WTC11 (cell line): ENCODE measurements at regions not wholly inside any gene's neighbourhood (a gene's known extent, or its start where the extent isn't known, plus 50 kb on each side); places are given as distances from the start of the nearest gene placed in this dataset.

Experiments
- ATF2 ChIP-seq: sonication (generic); formaldehyde crosslinking; IDR thresholded peaks from 2 replicates; pipeline ENCODE4 v1.8.1; 2022; ENCODE audit warnings: low read depth, missing genetic modification reagents, borderline replicate concordance
- CREB1 ChIP-seq: sonication (generic); formaldehyde crosslinking; IDR thresholded peaks from 2 replicates; pipeline ENCODE4 v1.8.0; 2023; ENCODE audit warnings: mild to moderate bottlenecking, missing genetic modification reagents
- CTCF ChIP-seq: fragments of 200-600 bp; IDR thresholded peaks from 2 replicates; pipeline ENCODE4 v1.8.0; 2022; ENCODE audit warnings: antibody characterized with exemption
- ELF4 ChIP-seq: sonication (generic); formaldehyde crosslinking; IDR thresholded peaks from 2 replicates; pipeline ENCODE4 v1.8.1; 2022; ENCODE audit warnings: low read depth, mild to moderate bottlenecking, moderate library complexity, missing genetic modification reagents
- FOXJ3 ChIP-seq: sonication (generic); formaldehyde crosslinking; IDR thresholded peaks from 2 replicates; pipeline ENCODE4 v1.9.0; 2021; ENCODE audit warnings: missing genetic modification reagents, mild to moderate bottlenecking, borderline replicate concordance
- IRF1 ChIP-seq: sonication (generic); formaldehyde crosslinking; IDR thresholded peaks from 2 replicates; pipeline ENCODE4 v1.8.0; 2023; ENCODE audit warnings: missing genetic modification reagents
- IRF2 ChIP-seq: sonication (generic); formaldehyde crosslinking; IDR thresholded peaks from 2 replicates; pipeline ENCODE4 v1.8.0; 2022; ENCODE audit warnings: low read depth, missing genetic modification reagents, borderline replicate concordance
- MAX ChIP-seq: sonication (generic); formaldehyde crosslinking; IDR thresholded peaks from 2 replicates; pipeline ENCODE4 v1.8.0; 2022; ENCODE audit warnings: mild to moderate bottlenecking, missing genetic modification reagents
- MYBL2 ChIP-seq: sonication (generic); formaldehyde crosslinking; IDR thresholded peaks from 2 replicates; pipeline ENCODE4 v1.8.1; 2023; ENCODE audit warnings: mild to moderate bottlenecking, moderate library complexity, missing genetic modification reagents
- TCF7 ChIP-seq: sonication (generic); formaldehyde crosslinking; IDR thresholded peaks from 2 replicates; pipeline ENCODE4 v1.8.0; 2022; ENCODE audit warnings: mild to moderate bottlenecking, low read depth, missing genetic modification reagents, moderate library complexity
- ZNF138 ChIP-seq: sonication (generic); formaldehyde crosslinking; conservative IDR thresholded peaks from 2 replicates; pipeline ENCODE4 v1.8.1; 2022; ENCODE audit warnings: mild to moderate bottlenecking, moderate library complexity, missing genetic modification reagents
- ZSCAN18 ChIP-seq: fragments of 250-450 bp; sonication (Bioruptor Pico); IDR thresholded peaks from 2 replicates; pipeline ENCODE4 v2.1.2; 2022; ENCODE audit warnings: mild to moderate bottlenecking, moderate library complexity

GRCh38 chr7:118735441-118735840 lies 510.9 kb downstream of the ANKRD7 start:
- TF ChIP-seq CTCF (no peak), FOXJ3 (CRISPR knock-in tag) (no peak), ATF2 (CRISPR knock-in tag) (no peak), ZSCAN18 (no peak), MAX (CRISPR knock-in tag) (no peak), CREB1 (CRISPR knock-in tag) (no peak), ZNF138 (no peak), MYBL2 (CRISPR knock-in tag) (no peak), IRF2 (CRISPR knock-in tag) (no peak), TCF7 (no peak), IRF1 (no peak), ELF4 (CRISPR knock-in tag) (no peak)
